Osteoblast (primary cell): ENCODE measurements at regions not wholly inside any gene's neighbourhood (a gene's known extent, or its start where the extent isn't known, plus 50 kb on each side); places are given as distances from the start of the nearest gene placed in this dataset.
A peak's percentile ranks its signal among the peaks of the same experiment; 100 is the strongest.

Experiments used
- DNase-seq: peaks from one replicate; pipeline ENCODE4 v3.0.0; 2011; ENCODE audit warnings: low spot score, mixed read lengths; ENCODE audit not compliant: insufficient read length; ENCODE audit errors: missing footprints
- H2AFZ ChIP-seq: 2 replicates; pipeline ENCODE4 v1.6.0; 2011; ENCODE audit warnings: mild to moderate bottlenecking, low read length
- H3K27ac ChIP-seq: 2 replicates; pipeline ENCODE4 v1.5.1; 2011; ENCODE audit warnings: mild to moderate bottlenecking, low read depth, low read length, moderate library complexity
- H3K27me3 ChIP-seq: 2 replicates; pipeline ENCODE4 v1.6.0; 2012; ENCODE audit warnings: mild to moderate bottlenecking, control low read depth, inconsistent platforms, low read length, moderate library complexity; ENCODE audit not compliant: insufficient read depth
- H3K36me3 ChIP-seq: 2 replicates; pipeline ENCODE4 v1.5.1; 2011; ENCODE audit warnings: mild to moderate bottlenecking, low read length, control low read depth, moderate library complexity; ENCODE audit not compliant: insufficient read depth
- H3K4me1 ChIP-seq: 2 replicates; pipeline ENCODE4 v1.5.1; 2011; ENCODE audit warnings: mild to moderate bottlenecking, low read length, control low read depth, moderate library complexity; ENCODE audit not compliant: insufficient read depth
- H3K4me2 ChIP-seq: 2 replicates; pipeline ENCODE4 v1.6.0; 2011; ENCODE audit warnings: mild to moderate bottlenecking, low read length; ENCODE audit not compliant: insufficient read depth
- H3K4me3 ChIP-seq: fragments of 200-600 bp; sonication (generic); 3 replicates; pipeline ENCODE4 v1.5.1; 2012; ENCODE audit warnings: mild to moderate bottlenecking, low read length, inconsistent platforms; ENCODE audit not compliant: insufficient read depth
- H3K79me2 ChIP-seq: 2 replicates; pipeline ENCODE4 v1.6.0; 2012; ENCODE audit warnings: mild to moderate bottlenecking, low read length, control low read depth, inconsistent platforms; ENCODE audit not compliant: insufficient read depth
- H3K9me3 ChIP-seq: 2 replicates; pipeline ENCODE4 v1.5.1; 2011; ENCODE audit warnings: low read depth, low read length, control low read depth
- H4K20me1 ChIP-seq: 2 replicates; pipeline ENCODE4 v1.6.0; 2012; ENCODE audit warnings: mild to moderate bottlenecking, low read length, control low read depth; ENCODE audit not compliant: insufficient read depth
- TF ChIP-seq, protein P1 (sequence below): IDR thresholded peaks from 2 replicates; pipeline ENCODE4 v1.5.1; 2011; ENCODE audit warnings: mild to moderate bottlenecking, low read depth, low read length, moderate library complexity; ENCODE audit errors: extremely low read depth

DNA sequence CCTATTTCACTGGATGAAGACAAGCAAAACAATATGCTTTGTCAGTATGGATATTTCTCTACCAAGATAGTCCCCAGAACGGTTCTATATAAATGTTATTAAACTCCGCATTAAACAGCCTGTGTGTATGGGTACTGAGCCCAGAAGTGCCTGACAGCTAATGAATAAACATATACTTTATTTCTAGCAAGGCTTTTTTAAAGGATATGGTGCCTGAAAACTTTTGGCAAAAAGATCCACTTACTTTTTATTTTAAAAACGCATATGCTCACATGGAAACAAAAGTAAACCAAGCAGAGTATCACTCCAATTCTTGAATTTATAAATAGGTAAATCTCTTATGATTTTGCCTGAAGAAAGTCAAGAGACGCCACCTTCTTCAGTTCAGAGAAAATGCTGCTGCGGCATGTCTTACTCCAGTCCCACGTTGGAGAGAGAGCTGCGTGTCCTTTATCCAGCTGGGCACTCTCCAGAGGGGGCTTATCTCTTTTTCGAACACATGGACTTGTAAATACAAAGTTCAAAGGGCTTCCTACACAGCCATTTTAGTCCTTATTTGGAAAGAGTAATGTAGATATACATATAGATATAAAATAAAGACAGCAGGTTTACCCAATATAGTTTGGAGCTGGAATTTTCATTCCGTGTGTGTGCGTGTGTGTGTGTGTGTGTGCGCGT is 264.2 kb downstream of the ADAMTS20 start:
- no peak overlapping the region for H3K4me2 ChIP-seq
- no peak for DNase-seq
- TF ChIP-seq, protein P1, sequence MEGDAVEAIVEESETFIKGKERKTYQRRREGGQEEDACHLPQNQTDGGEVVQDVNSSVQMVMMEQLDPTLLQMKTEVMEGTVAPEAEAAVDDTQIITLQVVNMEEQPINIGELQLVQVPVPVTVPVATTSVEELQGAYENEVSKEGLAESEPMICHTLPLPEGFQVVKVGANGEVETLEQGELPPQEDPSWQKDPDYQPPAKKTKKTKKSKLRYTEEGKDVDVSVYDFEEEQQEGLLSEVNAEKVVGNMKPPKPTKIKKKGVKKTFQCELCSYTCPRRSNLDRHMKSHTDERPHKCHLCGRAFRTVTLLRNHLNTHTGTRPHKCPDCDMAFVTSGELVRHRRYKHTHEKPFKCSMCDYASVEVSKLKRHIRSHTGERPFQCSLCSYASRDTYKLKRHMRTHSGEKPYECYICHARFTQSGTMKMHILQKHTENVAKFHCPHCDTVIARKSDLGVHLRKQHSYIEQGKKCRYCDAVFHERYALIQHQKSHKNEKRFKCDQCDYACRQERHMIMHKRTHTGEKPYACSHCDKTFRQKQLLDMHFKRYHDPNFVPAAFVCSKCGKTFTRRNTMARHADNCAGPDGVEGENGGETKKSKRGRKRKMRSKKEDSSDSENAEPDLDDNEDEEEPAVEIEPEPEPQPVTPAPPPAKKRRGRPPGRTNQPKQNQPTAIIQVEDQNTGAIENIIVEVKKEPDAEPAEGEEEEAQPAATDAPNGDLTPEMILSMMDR, result no peak
- H3K27ac ChIP-seq, result no peak overlapping the region
- no peaks in the 10 kb centered on the region for H3K9me3 ChIP-seq
- H4K20me1 ChIP-seq, result no peaks in the 10 kb centered on the region
- no peaks in the 10 kb centered on the region for H3K36me3 ChIP-seq
- no peaks in the 10 kb centered on the region for H3K79me2 ChIP-seq
- H3K4me3 ChIP-seq, result no peak overlapping the region
- H3K4me1 ChIP-seq, result peaks cover 73% of the 10 kb centered on the region
- no peak overlapping the region for H2AFZ ChIP-seq
- no peaks in the 10 kb centered on the region for H3K27me3 ChIP-seq

DNA sequence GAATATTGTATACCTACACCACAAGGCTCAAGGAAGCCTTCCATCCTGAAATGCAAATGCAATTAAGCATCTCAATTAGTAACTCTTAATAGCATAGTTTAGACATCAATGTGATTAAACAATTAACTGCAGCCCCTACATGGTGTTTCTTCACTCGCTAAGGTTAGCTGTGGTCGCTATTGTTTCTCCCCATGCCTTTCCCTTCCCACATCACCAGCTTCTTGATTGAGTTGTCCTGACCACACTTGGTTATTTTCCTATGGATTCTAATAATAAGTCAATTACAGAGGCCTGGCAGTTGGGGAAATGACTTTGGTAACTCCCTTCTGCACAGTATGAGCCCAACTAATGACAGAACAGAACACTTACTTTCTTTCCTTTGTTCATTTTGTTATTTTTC is 265.0 kb downstream of the ADAMTS20 start:
- Histone ChIP-seq H3K27me3 (no peaks in the 10 kb centered on the region), H3K4me1 (peaks cover 70% of the 10 kb centered on the region), H3K4me3 (no peak overlapping the region), H3K4me2 (no peak overlapping the region), H3K27ac (no peak overlapping the region), H3K79me2 (no peaks in the 10 kb centered on the region), H3K9me3 (no peaks in the 10 kb centered on the region), H4K20me1 (no peaks in the 10 kb centered on the region), H3K36me3 (no peaks in the 10 kb centered on the region), H2AFZ (no peak overlapping the region)
- TF ChIP-seq, protein P1, result no peak
- DNase-seq, result no peak

DNA sequence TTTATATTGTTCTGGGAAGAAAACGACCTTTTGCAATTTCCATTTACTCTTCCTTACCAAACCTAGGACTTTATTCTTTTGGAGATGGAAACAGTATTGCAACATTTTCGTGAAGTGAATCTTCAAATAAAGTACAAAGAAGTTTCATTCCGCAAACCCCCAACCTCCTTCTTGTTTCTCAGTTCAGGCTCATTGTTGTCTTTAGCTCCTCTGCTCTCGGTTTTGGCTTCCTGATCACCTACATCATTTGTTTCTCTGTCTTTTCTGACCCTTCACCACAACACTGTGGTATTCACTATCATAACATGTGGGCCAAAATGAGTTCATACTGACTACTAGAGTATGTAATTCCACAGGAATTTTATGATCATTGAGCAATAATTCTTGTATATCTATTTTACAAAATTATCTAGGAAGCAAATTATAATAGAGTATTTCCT is 266.8 kb downstream of the ADAMTS20 start:
- Histone ChIP-seq H3K27me3 (no peaks in the 10 kb centered on the region), H2AFZ (no peak overlapping the region), H3K79me2 (no peaks in the 10 kb centered on the region), H3K36me3 (no peaks in the 10 kb centered on the region), H3K27ac (peak overlapping the region; percentile 92), H3K4me1 (peaks cover 61% of the 10 kb centered on the region), H3K4me3 (no peak overlapping the region), H3K9me3 (no peaks in the 10 kb centered on the region), H3K4me2 (peak overlapping the region; percentile 65), H4K20me1 (no peaks in the 10 kb centered on the region)
- no peak for DNase-seq
- TF ChIP-seq, protein P1, result no peak

DNA sequence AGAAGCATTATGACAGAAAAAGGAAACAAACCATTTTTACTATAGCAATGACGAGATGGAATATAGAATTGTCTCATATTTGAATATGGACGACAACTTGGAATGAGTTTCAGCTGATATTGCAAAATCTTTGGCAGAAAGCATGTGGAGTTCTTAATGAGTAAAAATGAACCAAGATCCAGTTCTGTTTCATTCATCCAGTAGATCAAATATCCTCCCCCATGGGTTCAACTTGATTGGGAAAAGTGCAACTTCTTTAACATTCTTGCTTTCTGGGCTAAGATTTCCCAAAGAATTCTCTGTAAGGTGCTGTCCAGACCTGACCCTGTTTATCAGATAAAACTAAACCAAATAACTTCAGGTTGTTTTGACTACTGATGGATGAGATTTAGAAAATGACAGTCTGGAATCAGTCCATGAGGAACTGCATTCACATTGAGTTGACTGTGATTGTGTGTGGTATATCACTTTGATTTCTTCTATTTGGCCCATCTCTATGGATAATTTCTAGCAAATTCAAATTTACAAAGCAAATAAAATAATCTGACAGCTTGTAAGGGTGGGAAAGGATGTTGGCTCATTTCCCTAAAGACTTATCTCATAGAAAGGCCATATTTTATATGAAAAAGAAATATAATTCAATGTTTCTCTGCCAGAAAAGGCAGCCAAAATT is 267.4 kb downstream of the ADAMTS20 start:
- no peak overlapping the region for H3K4me3 ChIP-seq
- no peak for DNase-seq
- H3K9me3 ChIP-seq, result no peaks in the 10 kb centered on the region
- H3K4me2 ChIP-seq, result peak overlapping the region; percentile 65
- H3K36me3 ChIP-seq, result no peaks in the 10 kb centered on the region
- peak overlapping the region; percentile 24 for H2AFZ ChIP-seq
- H3K4me1 ChIP-seq, result peaks cover 55% of the 10 kb centered on the region
- TF ChIP-seq, protein P1, result no peak
- no peaks in the 10 kb centered on the region for H3K27me3 ChIP-seq
- H3K79me2 ChIP-seq, result no peaks in the 10 kb centered on the region
- H4K20me1 ChIP-seq, result no peaks in the 10 kb centered on the region
- H3K27ac ChIP-seq, result peak overlapping the region; percentile 92
